Loucy (cell line): ENCODE measurements at regions not wholly inside any gene's neighbourhood (a gene's known extent, or its start where the extent isn't known, plus 50 kb on each side); places are given as distances from the start of the nearest gene placed in this dataset.

Experiments used
- H2AFZ ChIP-seq: fragments of 200-600 bp; sonication (generic); 2 replicates; pipeline ENCODE4 v1.6.0; 2016; ENCODE audit warnings: antibody characterized with exemption, mild to moderate bottlenecking, low read length, moderate library complexity
- H3F3A ChIP-seq: fragments of 200-600 bp; 2 replicates; pipeline ENCODE4 v1.6.0; 2016; ENCODE audit warnings: antibody characterized with exemption, low read depth, mild to moderate bottlenecking
- H3K27me3 ChIP-seq: fragments of 200-600 bp; sonication (generic); 2 replicates; pipeline ENCODE4 v1.6.1; 2014; ENCODE audit warnings: low read length, mild to moderate bottlenecking; ENCODE audit not compliant: insufficient read depth, poor library complexity, severe bottlenecking
- H3K36me3 ChIP-seq: fragments of 200-600 bp; sonication (generic); 2 replicates; pipeline ENCODE4 v1.6.1; 2016; ENCODE audit warnings: low read length; ENCODE audit not compliant: insufficient read depth
- H3K4me1 ChIP-seq: fragments of 200-600 bp; sonication (generic); 2 replicates; pipeline ENCODE4 v1.5.1; 2014; ENCODE audit warnings: low read length, mild to moderate bottlenecking; ENCODE audit not compliant: insufficient read depth, poor library complexity, severe bottlenecking
- H3K4me2 ChIP-seq: fragments of 200-600 bp; sonication (generic); 2 replicates; pipeline ENCODE4 v1.6.0; 2014; ENCODE audit warnings: antibody characterized with exemption, low read length, low read depth, mild to moderate bottlenecking; ENCODE audit not compliant: poor library complexity, severe bottlenecking
- H3K4me3 ChIP-seq: fragments of 200-600 bp; sonication (generic); 2 replicates; pipeline ENCODE4 v1.5.1; 2014; ENCODE audit warnings: low read length, mild to moderate bottlenecking, mixed read lengths; ENCODE audit not compliant: poor library complexity, severe bottlenecking
- H3K79me2 ChIP-seq: fragments of 200-600 bp; sonication (generic); 2 replicates; pipeline ENCODE4 v1.6.1; 2014; ENCODE audit warnings: low read length; ENCODE audit not compliant: insufficient read depth
- H3K9ac ChIP-seq: fragments of 200-600 bp; sonication (generic); 2 replicates; pipeline ENCODE4 v1.6.0; 2014; ENCODE audit warnings: mild to moderate bottlenecking, low read depth, low read length, moderate library complexity; ENCODE audit not compliant: poor library complexity, severe bottlenecking
- H3K9me2 ChIP-seq: fragments of 200-600 bp; sonication (generic); replicated peaks from 2 replicates; pipeline ENCODE4 v1.6.1; 2016; ENCODE audit warnings: low read depth, low read length, mixed read lengths
- H3K9me3 ChIP-seq: fragments of 200-600 bp; sonication (generic); 2 replicates; pipeline ENCODE4 v1.6.1; 2014; ENCODE audit warnings: mild to moderate bottlenecking, antibody characterized with exemption, low read length, low read depth; ENCODE audit not compliant: insufficient read depth
- H4K20me1 ChIP-seq: fragments of 200-600 bp; sonication (generic); 2 replicates; pipeline ENCODE4 v1.6.0; 2014; ENCODE audit warnings: antibody characterized with exemption, low read length, mild to moderate bottlenecking; ENCODE audit not compliant: insufficient read depth, poor library complexity, severe bottlenecking
- CTCF ChIP-seq: fragments of 200-600 bp; sonication (generic); conservative IDR thresholded peaks from 2 replicates; pipeline ENCODE4 v1.5.1; 2014; ENCODE audit warnings: mild to moderate bottlenecking, antibody characterized with exemption, low read length
- EZH2phosphoT487 ChIP-seq: fragments of 200-600 bp; IDR thresholded peaks from 2 replicates; pipeline ENCODE4 v1.6.1; 2018; ENCODE audit warnings: antibody characterized with exemption, mild to moderate bottlenecking, moderate library complexity, borderline replicate concordance

GRCh38 chr18:38575023-38575422, 1009.4 kb upstream of the CELF4 start:
- no peak for TF ChIP-seq CTCF
- TF ChIP-seq EZH2phosphoT487 = no peak
- no peak overlapping the region for H3K4me2 ChIP-seq

GRCh38 chr18:38572554-38573111, 1007.0 kb upstream of the CELF4 start:
- H3K9ac ChIP-seq = no peak overlapping the region
- no peaks in the 10 kb centered on the region for H3K79me2 ChIP-seq
- no peaks in the 10 kb centered on the region for H3K9me2 ChIP-seq
- H2AFZ ChIP-seq = no peak overlapping the region
- H3K9me3 ChIP-seq = no peaks in the 10 kb centered on the region
- no peak overlapping the region for H3K4me2 ChIP-seq
- H4K20me1 ChIP-seq = no peaks in the 10 kb centered on the region
- H3K4me3 ChIP-seq = no peak overlapping the region
- H3K27me3 ChIP-seq = no peaks in the 10 kb centered on the region
- TF ChIP-seq EZH2phosphoT487 (no peak), CTCF (no peak)
- no peaks in the 10 kb centered on the region for H3K4me1 ChIP-seq
- H3F3A ChIP-seq = no peaks in the 10 kb centered on the region
- no peaks in the 10 kb centered on the region for H3K36me3 ChIP-seq

More at GRCh38 chr18:38575023-38575422, 1009.4 kb upstream of the CELF4 start:
- Histone ChIP-seq H2AFZ (no peak overlapping the region), H3K4me3 (no peak overlapping the region), H3K9me3 (no peaks in the 10 kb centered on the region), H3K4me1 (no peaks in the 10 kb centered on the region), H3K9me2 (no peaks in the 10 kb centered on the region), H3K36me3 (no peaks in the 10 kb centered on the region), H3K27me3 (no peaks in the 10 kb centered on the region), H3K79me2 (no peaks in the 10 kb centered on the region), H4K20me1 (no peaks in the 10 kb centered on the region), H3K9ac (no peak overlapping the region), H3F3A (no peaks in the 10 kb centered on the region)

GRCh38 chr18:38571651-38572050, 1006.1 kb upstream of the CELF4 start:
- no peak overlapping the region for H3K4me2 ChIP-seq

More at GRCh38 chr18:38571651-38572050, 1006.1 kb upstream of the CELF4 start:
- Histone ChIP-seq H3K79me2 (no peaks in the 10 kb centered on the region), H3K4me3 (no peak overlapping the region), H3K27me3 (no peaks in the 10 kb centered on the region), H3F3A (no peaks in the 10 kb centered on the region), H3K9me3 (no peaks in the 10 kb centered on the region), H3K4me1 (no peaks in the 10 kb centered on the region), H2AFZ (no peak overlapping the region), H3K36me3 (no peaks in the 10 kb centered on the region), H3K9me2 (no peaks in the 10 kb centered on the region), H4K20me1 (no peaks in the 10 kb centered on the region), H3K9ac (no peak overlapping the region)
- TF ChIP-seq CTCF = no peak
- TF ChIP-seq EZH2phosphoT487 = no peak
